IPS-18a (cell line): ENCODE measurements at regions not wholly inside any gene's neighbourhood (a gene's known extent, or its start where the extent isn't known, plus 50 kb on each side); places are given as distances from the start of the nearest gene placed in this dataset.

Experiments used
- H3K27ac ChIP-seq: one replicate; pipeline ENCODE4 v1.5.1; 2013; ENCODE audit warnings: low read length
- H3K27me3 ChIP-seq: one replicate; pipeline ENCODE4 v1.6.1; 2013; ENCODE audit warnings: mild to moderate bottlenecking, low read length; ENCODE audit not compliant: control insufficient read depth, insufficient read depth
- H3K36me3 ChIP-seq: one replicate; pipeline ENCODE4 v1.6.1; 2013; ENCODE audit warnings: low read depth, low read length; ENCODE audit not compliant: control insufficient read depth
- H3K4me1 ChIP-seq: one replicate; pipeline ENCODE4 v1.6.1; 2013; ENCODE audit warnings: low read depth, low read length; ENCODE audit not compliant: control insufficient read depth
- H3K4me3 ChIP-seq: one replicate; pipeline ENCODE4 v1.5.1; 2013; ENCODE audit warnings: low read length
- H3K9ac ChIP-seq: one replicate; pipeline ENCODE4 v1.6.1; 2013; ENCODE audit warnings: mild to moderate bottlenecking, low read length, moderate library complexity
- H3K9me3 ChIP-seq: one replicate; pipeline ENCODE4 v1.6.1; 2013; ENCODE audit warnings: low read depth, low read length; ENCODE audit not compliant: control insufficient read depth

DNA sequence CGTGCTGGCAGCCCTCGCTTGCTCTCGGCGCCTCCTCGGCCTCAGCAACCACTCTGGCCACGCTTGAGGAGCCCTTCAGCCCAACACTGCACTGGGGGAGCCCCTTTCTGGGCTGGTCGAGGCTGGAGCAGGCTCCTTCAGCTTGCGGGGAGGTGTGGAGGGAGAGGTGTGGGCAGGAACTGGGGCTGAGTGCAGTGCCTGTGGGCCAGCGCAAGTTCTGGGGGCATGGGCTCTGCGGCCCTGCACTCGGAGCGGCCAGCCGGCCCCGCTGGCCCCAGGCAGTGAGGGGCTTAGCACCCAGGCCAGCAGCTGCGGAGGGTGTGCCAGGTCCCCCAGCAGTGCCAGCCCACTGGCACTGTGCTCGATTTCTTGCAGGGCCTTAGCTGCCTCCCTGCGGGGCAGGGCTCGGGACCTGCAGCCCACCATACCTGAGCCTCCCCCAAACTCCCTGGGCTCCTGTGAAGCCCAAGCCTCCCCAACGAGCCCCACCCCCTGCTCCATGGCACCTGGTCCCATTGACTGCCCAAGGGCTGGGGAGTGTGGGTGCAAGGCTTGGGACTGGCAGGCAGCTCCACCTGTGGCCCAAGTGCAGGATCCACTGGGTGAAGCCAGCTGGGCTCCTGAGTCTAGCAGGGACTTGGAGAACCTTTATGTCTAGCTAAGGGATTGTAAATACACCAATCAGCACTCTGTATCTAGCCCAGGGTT lies 556.8 kb downstream of the GABRG1 start:
- H3K4me3 ChIP-seq = no peak overlapping the region
- H3K4me1 ChIP-seq = no peaks in the 10 kb centered on the region
- H3K27me3 ChIP-seq = no peaks in the 10 kb centered on the region
- H3K36me3 ChIP-seq = no peaks in the 10 kb centered on the region
- no peaks in the 10 kb centered on the region for H3K9me3 ChIP-seq
- no peak overlapping the region for H3K9ac ChIP-seq
- H3K27ac ChIP-seq = no peak overlapping the region

DNA sequence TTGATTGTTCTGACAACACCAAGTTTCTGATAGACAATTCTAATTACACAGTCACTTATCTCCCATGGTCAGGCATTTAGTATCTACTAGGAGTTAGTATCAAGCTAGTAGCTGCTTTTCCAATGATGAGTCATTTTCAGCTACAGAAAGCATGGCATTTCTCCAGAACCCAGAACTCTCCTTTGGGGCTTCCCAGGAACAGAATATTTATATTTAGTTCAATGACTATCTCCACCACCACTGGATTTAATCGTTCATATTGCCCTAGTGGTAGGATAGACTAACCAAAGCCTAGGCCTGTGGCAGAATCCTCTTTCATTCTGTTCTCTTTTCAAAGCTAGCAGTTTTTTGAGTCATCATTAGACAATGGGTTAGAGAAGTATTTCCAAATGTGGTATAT lies 569.4 kb downstream of the GABRG1 start:
- Histone ChIP-seq H3K9ac (no peak overlapping the region), H3K4me3 (no peak overlapping the region), H3K9me3 (no peaks in the 10 kb centered on the region), H3K27me3 (no peaks in the 10 kb centered on the region), H3K27ac (no peak overlapping the region), H3K36me3 (no peaks in the 10 kb centered on the region), H3K4me1 (peaks cover 11% of the 10 kb centered on the region)

DNA sequence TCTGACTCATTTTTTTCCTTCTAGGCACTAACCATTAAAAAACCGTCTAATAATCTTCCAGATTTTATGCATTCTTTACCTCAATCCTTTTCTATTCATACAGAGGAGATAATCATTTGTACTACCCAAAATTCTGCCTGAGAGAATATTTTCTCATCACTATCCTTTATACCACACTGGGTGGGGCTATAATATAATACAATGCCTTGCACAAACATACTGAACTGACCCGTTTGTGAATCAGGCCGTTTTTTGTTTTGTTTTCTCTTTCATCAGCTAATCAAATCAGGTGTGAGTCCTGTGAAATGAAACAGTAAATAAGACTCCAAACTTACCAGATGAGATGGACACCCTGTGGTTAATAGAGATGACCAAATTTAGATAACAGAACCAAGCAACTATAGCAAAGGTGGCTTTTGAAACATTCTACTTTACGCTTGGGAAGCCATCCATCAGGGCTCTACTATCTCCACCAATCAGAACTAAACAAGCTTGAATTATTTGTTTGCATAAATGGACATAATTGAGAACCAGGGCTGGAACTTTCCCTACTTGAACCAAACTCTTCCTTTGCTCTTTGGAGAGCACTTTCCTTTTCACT lies 573.0 kb downstream of the GABRG1 start:
- H3K9me3 ChIP-seq = no peaks in the 10 kb centered on the region
- no peak overlapping the region for H3K4me3 ChIP-seq
- no peak overlapping the region for H3K9ac ChIP-seq
- no peaks in the 10 kb centered on the region for H3K27me3 ChIP-seq
- no peak overlapping the region for H3K27ac ChIP-seq
- no peaks in the 10 kb centered on the region for H3K36me3 ChIP-seq
- H3K4me1 ChIP-seq = peaks cover 10% of the 10 kb centered on the region

DNA sequence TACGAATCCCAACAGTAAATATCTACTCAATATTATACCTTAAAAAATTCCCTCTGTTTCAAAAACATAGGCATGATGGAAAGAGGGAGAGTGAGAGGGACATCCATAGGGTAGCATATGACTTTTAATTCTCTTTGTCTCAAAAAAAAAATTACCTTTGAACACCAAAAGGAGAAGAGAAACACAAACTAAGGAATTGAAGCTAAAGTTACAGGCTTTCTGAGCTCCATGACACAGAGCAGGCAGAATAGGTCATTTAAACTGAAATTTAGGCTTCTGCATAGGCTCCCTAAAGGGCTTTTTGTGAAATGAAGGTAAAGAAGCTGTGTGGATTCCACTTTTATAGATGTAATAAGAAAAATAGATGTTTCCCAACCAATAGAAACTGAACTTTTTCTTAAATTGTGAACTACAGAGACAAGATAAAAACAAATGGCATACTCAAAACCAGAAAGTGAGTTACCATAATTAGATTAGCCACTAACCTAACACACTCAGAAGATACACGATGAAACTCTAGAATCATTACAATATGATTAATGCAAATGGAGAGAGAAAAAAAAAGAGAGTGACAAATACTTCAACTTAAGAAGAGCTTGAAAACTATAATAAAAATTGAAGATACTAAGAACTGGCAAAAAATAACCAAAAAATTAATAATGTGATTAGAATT lies 584.6 kb downstream of the GABRG1 start:
- no peaks in the 10 kb centered on the region for H3K9me3 ChIP-seq
- H3K4me1 ChIP-seq = no peaks in the 10 kb centered on the region
- no peak overlapping the region for H3K27ac ChIP-seq
- no peak overlapping the region for H3K4me3 ChIP-seq
- no peaks in the 10 kb centered on the region for H3K27me3 ChIP-seq
- no peaks in the 10 kb centered on the region for H3K36me3 ChIP-seq
- H3K9ac ChIP-seq = no peak overlapping the region

DNA sequence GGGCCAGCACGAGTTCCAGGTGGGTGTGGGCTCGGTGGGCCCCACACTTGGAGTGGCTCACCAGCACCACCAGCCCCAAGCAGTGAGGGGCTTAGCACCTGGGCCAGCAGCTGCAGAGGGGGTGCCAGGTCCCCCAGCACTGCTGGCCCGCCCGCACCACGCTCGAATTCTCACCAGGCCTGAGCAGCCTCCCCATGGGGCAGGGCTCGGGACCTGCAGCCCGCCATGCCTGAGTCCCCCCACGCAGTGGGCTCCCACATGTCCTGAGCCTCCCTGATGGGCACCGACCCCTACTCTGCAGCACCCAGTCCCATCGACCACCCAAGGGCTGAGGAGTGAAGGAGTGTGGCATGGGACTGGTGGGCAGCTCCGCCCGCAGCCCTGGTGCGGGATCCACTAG lies 593.4 kb downstream of the GABRG1 start:
- Histone ChIP-seq H3K4me3 (no peak overlapping the region), H3K27ac (no peak overlapping the region), H3K9ac (no peak overlapping the region), H3K27me3 (no peaks in the 10 kb centered on the region), H3K4me1 (no peaks in the 10 kb centered on the region), H3K9me3 (peaks cover 5% of the 10 kb centered on the region), H3K36me3 (no peaks in the 10 kb centered on the region)

DNA sequence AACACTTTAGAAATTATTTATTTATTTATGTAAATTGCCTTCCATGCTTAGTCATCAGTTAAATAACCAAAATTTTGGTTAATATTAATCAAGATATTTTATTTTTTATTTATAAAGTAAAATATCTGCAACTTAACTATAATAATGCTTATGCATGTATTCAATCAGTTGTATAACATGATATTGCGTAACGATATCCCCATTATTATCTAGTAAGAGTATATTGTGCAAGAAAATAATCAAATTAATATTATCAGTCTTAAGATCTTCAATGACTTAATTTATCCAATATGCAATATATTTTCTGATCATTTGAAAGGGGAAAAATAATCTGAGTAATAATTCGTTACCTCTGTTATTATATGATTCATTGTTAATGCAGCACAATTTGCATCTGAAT lies 596.7 kb downstream of the GABRG1 start:
- no peaks in the 10 kb centered on the region for H3K27me3 ChIP-seq
- H3K9me3 ChIP-seq = peaks cover 5% of the 10 kb centered on the region

DNA sequence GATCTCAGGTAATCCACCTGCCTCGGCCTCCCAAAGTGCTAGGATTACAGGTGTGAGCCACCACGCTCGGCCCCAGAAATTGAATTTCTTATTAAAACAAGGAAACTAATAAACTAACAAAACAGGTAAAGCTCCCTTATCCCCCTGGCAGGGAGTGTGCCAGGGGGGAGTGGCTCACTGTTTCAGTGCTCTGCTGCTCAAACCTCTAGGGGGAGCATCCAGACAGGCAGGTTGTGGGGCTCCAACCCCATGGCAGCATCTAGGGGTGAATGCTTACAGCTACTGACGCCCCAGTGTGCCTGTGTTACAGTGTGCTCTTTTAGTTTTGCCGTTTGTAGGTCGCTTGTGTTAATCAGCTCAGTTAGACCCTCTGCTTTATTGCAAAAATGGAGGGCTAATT lies 605.0 kb downstream of the GABRG1 start:
- H3K9me3 ChIP-seq = no peaks in the 10 kb centered on the region
- H3K9ac ChIP-seq = no peak overlapping the region
- no peaks in the 10 kb centered on the region for H3K4me1 ChIP-seq

More for the DNA sequence above, 596.7 kb downstream of the GABRG1 start:
- H3K4me3 ChIP-seq = no peak overlapping the region
- H3K4me1 ChIP-seq = no peaks in the 10 kb centered on the region
- no peaks in the 10 kb centered on the region for H3K36me3 ChIP-seq
- H3K27ac ChIP-seq = no peak overlapping the region
- H3K9ac ChIP-seq = no peak overlapping the region

DNA sequence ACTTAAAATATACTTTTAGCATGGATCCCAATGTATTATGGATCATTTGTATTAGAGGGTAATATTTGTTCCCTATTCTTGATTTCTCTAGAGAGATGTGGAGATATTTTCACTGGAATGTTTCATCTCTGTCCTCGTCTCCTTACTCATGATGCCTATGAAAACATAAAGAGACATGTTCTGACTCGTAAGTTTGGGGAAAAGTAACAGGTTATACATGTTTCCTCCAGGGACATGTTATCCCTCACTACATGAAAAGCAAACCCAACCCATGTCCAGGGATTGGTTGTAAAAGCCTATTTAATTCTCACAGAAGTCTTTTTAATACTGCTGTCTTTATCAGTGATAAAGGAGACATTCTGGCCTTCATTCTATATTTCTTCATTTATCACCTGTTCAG lies 621.4 kb downstream of the GABRG1 start:
- Histone ChIP-seq H3K9me3 (no peaks in the 10 kb centered on the region), H3K9ac (no peak overlapping the region), H3K36me3 (no peaks in the 10 kb centered on the region), H3K4me3 (no peak overlapping the region), H3K27me3 (no peaks in the 10 kb centered on the region), H3K4me1 (no peaks in the 10 kb centered on the region), H3K27ac (no peak overlapping the region)

More for the DNA sequence above, 605.0 kb downstream of the GABRG1 start:
- H3K27ac ChIP-seq = no peak overlapping the region
- no peaks in the 10 kb centered on the region for H3K27me3 ChIP-seq
- H3K4me3 ChIP-seq = no peak overlapping the region
- H3K36me3 ChIP-seq = no peaks in the 10 kb centered on the region

DNA sequence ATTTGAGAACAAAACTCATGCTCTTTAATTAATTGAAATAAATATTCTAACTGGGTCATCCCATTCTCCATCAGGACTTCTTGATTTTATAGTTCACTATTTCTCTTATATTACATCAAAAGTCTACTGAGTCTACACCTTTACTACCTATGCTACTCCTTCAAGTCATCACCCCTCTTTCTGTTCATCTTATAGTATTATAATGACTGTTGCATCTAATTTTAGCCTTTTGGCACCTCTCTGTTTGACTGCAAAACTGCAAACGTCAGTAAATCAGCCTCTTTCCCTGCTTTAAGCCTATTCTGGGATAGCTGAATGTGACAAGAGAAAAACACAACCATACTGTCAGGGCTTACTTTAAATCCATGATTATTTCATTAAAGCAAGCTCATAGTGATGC lies 639.1 kb downstream of the GABRG1 start:
- no peaks in the 10 kb centered on the region for H3K9me3 ChIP-seq
- H3K36me3 ChIP-seq = no peaks in the 10 kb centered on the region
- no peaks in the 10 kb centered on the region for H3K4me1 ChIP-seq
- no peak overlapping the region for H3K27ac ChIP-seq
- H3K4me3 ChIP-seq = no peak overlapping the region
- no peaks in the 10 kb centered on the region for H3K27me3 ChIP-seq
- H3K9ac ChIP-seq = no peak overlapping the region

DNA sequence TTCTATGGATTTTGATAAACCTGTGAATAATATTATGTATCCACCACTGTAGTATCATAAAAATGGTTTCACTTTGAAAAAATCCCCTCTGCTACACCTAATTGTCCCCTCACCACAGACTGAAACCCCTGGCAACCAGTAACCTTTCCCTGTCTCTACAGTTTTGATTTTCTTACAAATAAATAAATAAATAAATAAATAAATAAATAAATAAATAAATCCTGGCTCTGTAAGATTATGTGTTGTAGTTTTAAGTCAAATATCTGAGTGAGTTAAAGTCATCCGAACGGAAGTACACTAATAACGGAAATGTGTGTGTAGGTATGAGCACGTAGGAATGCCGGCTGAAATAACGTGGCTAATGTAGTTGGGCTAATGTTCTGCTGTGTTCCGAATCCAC lies 641.5 kb downstream of the GABRG1 start:
- no peak overlapping the region for H3K9ac ChIP-seq
- H3K9me3 ChIP-seq = no peaks in the 10 kb centered on the region
- H3K4me3 ChIP-seq = no peak overlapping the region
- H3K36me3 ChIP-seq = no peaks in the 10 kb centered on the region
- no peak overlapping the region for H3K27ac ChIP-seq
- no peaks in the 10 kb centered on the region for H3K4me1 ChIP-seq
- H3K27me3 ChIP-seq = no peaks in the 10 kb centered on the region

DNA sequence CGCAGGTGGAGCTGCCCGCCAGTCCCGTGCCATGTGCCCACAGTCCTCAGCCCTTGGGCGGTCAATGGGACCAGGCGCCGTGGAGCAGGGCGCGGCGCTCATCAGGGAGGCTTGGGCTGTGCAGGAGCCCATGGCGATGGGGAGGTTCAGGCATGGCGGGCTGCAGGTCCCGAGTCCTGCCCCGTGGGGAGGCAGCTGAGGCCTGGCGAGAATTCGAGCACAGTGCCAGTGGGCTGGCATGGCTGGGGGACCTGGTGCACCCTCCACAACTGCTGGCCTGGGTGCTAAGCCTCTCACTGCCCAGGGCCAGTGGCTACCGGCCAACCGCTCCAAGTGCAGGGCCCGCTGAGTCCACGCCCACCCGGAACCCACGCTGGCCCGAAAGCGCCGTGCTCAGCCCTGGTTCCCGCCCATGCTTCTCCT lies 646.5 kb downstream of the GABRG1 start:
- H3K4me1 ChIP-seq = no peaks in the 10 kb centered on the region
- no peak overlapping the region for H3K27ac ChIP-seq
- peaks cover 43% of the 10 kb centered on the region for H3K27me3 ChIP-seq
- no peaks in the 10 kb centered on the region for H3K36me3 ChIP-seq
- no peak overlapping the region for H3K9ac ChIP-seq
- H3K9me3 ChIP-seq = peaks cover 8% of the 10 kb centered on the region
- H3K4me3 ChIP-seq = no peak overlapping the region

DNA sequence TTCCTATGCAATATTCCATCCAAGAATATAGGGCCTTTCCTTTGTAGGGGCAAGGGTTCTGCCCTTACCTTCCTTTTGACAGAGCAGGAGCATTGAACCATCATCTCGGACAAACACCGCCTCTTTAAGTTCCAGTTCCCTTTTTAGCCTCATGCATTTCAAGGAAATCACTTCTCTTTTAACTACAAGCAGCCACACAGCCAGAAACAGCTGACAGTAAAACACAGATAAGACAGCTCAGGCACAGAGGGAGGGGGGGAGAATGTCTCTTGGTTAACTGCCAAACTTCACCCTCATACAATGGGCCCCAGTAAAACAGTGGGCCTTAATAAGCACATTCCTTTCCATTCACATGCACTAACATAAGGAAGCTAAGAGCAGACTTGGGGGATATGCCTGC lies 648.3 kb downstream of the GABRG1 start:
- Histone ChIP-seq H3K9ac (no peak overlapping the region), H3K9me3 (peaks cover 8% of the 10 kb centered on the region)

More for the DNA sequence above, 648.3 kb downstream of the GABRG1 start:
- Histone ChIP-seq H3K36me3 (no peaks in the 10 kb centered on the region), H3K27me3 (peaks cover 61% of the 10 kb centered on the region), H3K4me3 (no peak overlapping the region), H3K4me1 (no peaks in the 10 kb centered on the region), H3K27ac (no peak overlapping the region)
